Islet precursor cell (in vitro differentiated cells): ENCODE measurements at regions not wholly inside any gene's neighbourhood (a gene's known extent, or its start where the extent isn't known, plus 50 kb on each side); places are given as distances from the start of the nearest gene placed in this dataset.

Experiments used
- DNase-seq: peaks from one replicate; pipeline ENCODE4 v3.0.0-alpha.2; 2018

- no peak for DNase-seq
These were observed 50.3 kb upstream of the HMHB1 start for GRCh38 chr5:143761663-143762062.

GRCh38 chr5:143760755-143761154, 51.2 kb upstream of the HMHB1 start:
- DNase-seq: no peak

GRCh38 chr5:143760131-143760505, 51.8 kb upstream of the HMHB1 start:
- no peak for DNase-seq

- DNase-seq: no peak
These were observed 52.4 kb upstream of the HMHB1 start for GRCh38 chr5:143759396-143760130.

- no peak for DNase-seq
These were observed 53.2 kb upstream of the HMHB1 start for GRCh38 chr5:143758750-143759149.

GRCh38 chr5:143758015-143758414, 53.9 kb upstream of the HMHB1 start:
- DNase-seq: no peak

GRCh38 chr5:143757116-143757515, 54.8 kb upstream of the HMHB1 start:
- no peak for DNase-seq

GRCh38 chr5:143755966-143756365, 56.0 kb upstream of the HMHB1 start:
- no peak for DNase-seq

GRCh38 chr5:143752165-143752850, 59.7 kb upstream of the HMHB1 start:
- no peak for DNase-seq

GRCh38 chr5:143751342-143751741, 60.6 kb upstream of the HMHB1 start:
- DNase-seq: no peak

GRCh38 chr5:143749581-143750205, 62.3 kb upstream of the HMHB1 start:
- DNase-seq: no peak

GRCh38 chr5:143748516-143748915, 63.4 kb upstream of the HMHB1 start:
- DNase-seq: no peak

- DNase-seq: no peak
These were observed 69.0 kb upstream of the HMHB1 start for GRCh38 chr5:143742951-143743350.

- DNase-seq: no peak
These were observed 70.5 kb upstream of the HMHB1 start for GRCh38 chr5:143741421-143741820.

GRCh38 chr5:143740956-143741355, 71.0 kb upstream of the HMHB1 start:
- DNase-seq: no peak

GRCh38 chr5:143739746-143740145, 72.2 kb upstream of the HMHB1 start:
- DNase-seq: no peak

GRCh38 chr5:143738417-143739401, 73.3 kb upstream of the HMHB1 start:
- no peak for DNase-seq

GRCh38 chr5:143737062-143737461, 74.9 kb upstream of the HMHB1 start:
- DNase-seq: no peak

- DNase-seq: no peak
These were observed 77.5 kb upstream of the HMHB1 start for GRCh38 chr5:143734456-143734780.

GRCh38 chr5:143733665-143734455, 78.1 kb upstream of the HMHB1 start:
- no peak for DNase-seq

- no peak for DNase-seq
These were observed 79.6 kb upstream of the HMHB1 start for GRCh38 chr5:143732402-143732801.

- no peak for DNase-seq
These were observed 81.7 kb upstream of the HMHB1 start for GRCh38 chr5:143730112-143730801.
